ENCODE measurements at regions not wholly inside any gene's neighbourhood (a gene's known extent, or its start where the extent isn't known, plus 50 kb on each side); places are given as distances from the start of the nearest gene placed in this dataset.

- CTCF ChIA-PET = no interaction called here
- POLR2A ChIA-PET = no interaction called here
Measured at GRCh38 chr1:118370861-118371260, 185.8 kb upstream of the SPAG17 start.

GRCh38 chr1:118366286-118366685 lies 181.3 kb upstream of the SPAG17 start:
- ChIA-PET POLR2A (no interaction called here), CTCF (no interaction called here)

- CTCF ChIA-PET = no interaction called here
Measured at GRCh38 chr1:118364882-118365281, 179.9 kb upstream of the SPAG17 start.

DNA sequence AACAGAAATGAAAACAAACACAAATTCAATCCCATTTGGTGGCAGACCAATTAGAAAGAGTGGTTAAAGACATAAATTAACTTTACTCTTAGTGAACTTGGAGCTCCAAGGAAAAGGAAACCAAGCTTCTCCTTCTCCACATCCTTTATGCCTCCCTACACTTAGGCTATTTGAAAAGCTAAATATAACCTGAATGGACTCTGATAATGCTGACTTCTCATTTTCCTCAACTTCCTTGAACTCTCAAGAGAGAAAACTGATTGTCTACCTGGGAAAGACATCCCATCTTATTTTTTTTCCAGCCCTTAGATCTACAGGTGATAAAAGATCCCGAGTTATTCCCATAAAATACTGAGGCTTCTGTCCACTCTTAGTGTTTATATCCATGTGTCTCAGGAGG lies 178.4 kb upstream of the SPAG17 start:
- POLR2A ChIA-PET = no interaction called here
- CTCF ChIA-PET = no interaction called here

More at GRCh38 chr1:118364882-118365281, 179.9 kb upstream of the SPAG17 start:
- POLR2A ChIA-PET = no interaction called here

GRCh38 chr1:118360817-118361216 lies 175.8 kb upstream of the SPAG17 start:
- CTCF ChIA-PET = no interaction called here
- POLR2A ChIA-PET = no interaction called here

GRCh38 chr1:118346936-118347335 lies 161.9 kb upstream of the SPAG17 start:
- ChIA-PET CTCF (no interaction called here), POLR2A (no interaction called here)

DNA sequence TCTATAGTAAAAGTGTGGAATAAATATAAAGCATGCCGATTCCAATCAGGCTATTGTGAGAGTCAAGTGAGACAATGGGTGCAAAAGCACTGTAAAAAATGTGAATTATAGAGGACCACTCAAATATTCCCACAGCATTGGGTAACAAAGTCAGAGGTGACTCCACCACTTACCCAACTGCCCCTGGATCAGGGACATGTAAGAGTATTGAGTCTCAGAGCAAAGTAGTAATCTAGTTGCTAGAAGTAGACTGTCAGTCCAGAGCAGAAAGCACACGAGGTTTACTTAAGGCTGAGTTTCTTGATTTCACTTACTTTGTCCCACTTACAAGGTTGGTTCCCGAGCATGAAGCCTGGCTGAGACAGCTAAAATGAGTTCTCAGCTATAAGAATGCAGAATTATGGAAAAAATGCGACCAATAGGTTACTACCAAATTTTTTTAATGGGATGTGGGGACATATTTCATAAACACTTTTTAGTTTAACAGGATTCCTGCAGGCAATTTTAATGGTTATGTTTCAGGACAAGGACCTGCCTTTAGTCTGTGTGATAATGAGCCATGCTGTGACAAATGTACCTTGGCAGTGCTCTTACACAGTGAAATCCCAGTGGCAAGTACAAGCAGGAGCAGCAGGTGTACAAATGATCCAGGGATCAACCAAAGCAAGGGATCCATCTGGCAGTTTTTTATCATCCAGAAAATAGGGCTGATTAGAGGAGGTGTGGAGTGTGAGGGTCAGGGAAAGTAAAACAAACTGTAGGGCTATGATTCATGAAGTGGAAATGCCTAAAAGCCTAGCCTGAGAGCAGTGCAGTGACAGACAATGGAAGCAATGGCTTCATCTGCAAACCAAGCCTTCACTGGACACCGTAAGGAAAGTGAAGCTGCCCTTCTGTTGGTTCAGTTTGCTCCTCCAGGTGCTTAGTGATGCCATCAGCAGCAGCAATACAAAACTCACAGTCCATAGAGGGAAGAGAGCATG lies 156.2 kb upstream of the SPAG17 start:
- POLR2A ChIA-PET = no interaction called here

DNA sequence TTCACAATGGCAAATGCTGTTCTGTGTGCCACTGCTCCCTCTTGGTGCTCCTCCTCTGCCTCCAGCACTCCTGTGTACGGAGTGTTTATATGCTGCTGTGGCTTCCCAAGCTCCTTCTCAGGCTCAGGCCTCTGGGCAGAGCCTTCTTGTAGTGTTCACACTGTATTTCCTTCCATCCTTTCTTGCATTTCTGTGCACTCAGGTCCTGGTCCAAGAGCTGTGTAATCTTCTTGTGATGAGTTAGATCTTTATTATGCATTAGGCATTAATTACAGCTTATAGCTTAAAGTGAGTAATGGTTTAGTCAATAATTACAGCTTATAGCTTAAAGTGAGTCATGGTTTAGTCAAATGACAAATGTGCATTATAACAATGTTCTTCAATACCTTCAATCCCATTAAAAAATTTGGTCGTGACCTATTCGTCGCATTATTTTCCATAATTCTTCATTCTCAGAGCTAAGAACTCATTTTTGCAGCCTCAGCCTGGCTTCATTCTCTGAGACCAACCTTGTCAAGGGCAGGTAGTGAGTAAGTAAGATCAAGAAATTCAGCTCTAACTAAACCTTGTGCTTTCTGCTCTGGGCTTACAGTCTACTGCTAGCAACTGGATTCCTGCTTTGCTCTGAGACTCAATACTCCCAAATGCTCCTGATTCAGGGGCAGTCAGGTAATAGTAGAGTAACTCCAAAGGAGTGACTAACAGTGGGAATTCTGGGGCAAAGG lies 154.5 kb upstream of the SPAG17 start:
- ChIA-PET CTCF (no interaction called here), POLR2A (no interaction called here)

More for the DNA sequence above, 156.2 kb upstream of the SPAG17 start:
- CTCF ChIA-PET = no interaction called here

GRCh38 chr1:118338936-118339335 lies 153.9 kb upstream of the SPAG17 start:
- ChIA-PET CTCF (no interaction called here), POLR2A (no interaction called here)

- POLR2A ChIA-PET = no interaction called here
- CTCF ChIA-PET = no interaction called here
Measured at GRCh38 chr1:118337346-118337745, 152.3 kb upstream of the SPAG17 start.

- CTCF ChIA-PET = no interaction called here
- POLR2A ChIA-PET = no interaction called here
Measured at GRCh38 chr1:118335331-118335732, 150.3 kb upstream of the SPAG17 start.

GRCh38 chr1:118334506-118334905 lies 149.5 kb upstream of the SPAG17 start:
- ChIA-PET CTCF (no interaction called here), POLR2A (no interaction called here)

GRCh38 chr1:118333601-118334210 lies 148.7 kb upstream of the SPAG17 start:
- ChIA-PET POLR2A (no interaction called here), CTCF (no interaction called here)

GRCh38 chr1:118326960-118327629 lies 142.1 kb upstream of the SPAG17 start:
- CTCF ChIA-PET = no interaction called here
- POLR2A ChIA-PET = no interaction called here

- ChIA-PET CTCF (no interaction called here), POLR2A (no interaction called here)
Measured at GRCh38 chr1:118325550-118326225, 140.7 kb upstream of the SPAG17 start.

- CTCF ChIA-PET = no interaction called here
- POLR2A ChIA-PET = no interaction called here
Measured at GRCh38 chr1:118323246-118323645, 138.2 kb upstream of the SPAG17 start.

DNA sequence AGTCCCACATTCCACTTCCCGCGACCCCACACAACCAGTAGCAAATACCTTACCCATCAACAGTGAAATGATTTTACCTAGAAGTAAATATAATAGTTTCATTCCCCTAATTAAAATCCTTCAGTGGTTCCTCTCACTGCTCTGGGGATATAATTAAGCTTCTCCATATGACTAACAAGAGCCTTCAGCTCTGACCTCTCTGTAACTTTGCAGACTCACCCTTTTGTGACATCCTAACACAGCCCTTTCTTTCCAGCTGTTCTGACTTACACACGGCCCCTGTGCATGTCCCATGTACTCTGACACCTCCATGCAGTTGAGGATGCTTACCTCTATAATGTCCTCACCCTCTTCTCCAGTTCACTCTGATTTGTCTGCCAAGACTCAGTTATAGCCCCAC lies 137.3 kb upstream of the SPAG17 start:
- ChIA-PET POLR2A (no interaction called here), CTCF (no interaction called here)

DNA sequence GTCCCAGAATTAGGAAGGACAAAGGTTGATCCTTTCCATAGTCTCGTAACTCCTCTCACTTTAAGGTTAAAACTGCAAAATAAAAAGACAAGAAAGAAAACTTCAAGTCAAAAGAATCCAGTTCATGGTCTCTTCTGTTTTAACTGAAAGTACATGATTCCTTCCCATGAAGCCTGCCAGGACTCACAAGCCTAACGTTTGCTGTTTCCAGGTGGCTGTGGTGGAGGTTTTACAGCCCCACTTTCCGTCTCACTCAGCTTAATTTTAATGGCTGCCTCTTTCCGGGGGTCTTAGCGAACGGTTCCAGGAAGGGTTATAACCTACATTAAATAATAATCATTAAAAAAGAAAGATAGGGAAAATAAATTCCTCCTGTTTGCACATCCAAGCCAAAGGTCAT lies 136.8 kb upstream of the SPAG17 start:
- CTCF ChIA-PET = no interaction called here
- POLR2A ChIA-PET = no interaction called here

DNA sequence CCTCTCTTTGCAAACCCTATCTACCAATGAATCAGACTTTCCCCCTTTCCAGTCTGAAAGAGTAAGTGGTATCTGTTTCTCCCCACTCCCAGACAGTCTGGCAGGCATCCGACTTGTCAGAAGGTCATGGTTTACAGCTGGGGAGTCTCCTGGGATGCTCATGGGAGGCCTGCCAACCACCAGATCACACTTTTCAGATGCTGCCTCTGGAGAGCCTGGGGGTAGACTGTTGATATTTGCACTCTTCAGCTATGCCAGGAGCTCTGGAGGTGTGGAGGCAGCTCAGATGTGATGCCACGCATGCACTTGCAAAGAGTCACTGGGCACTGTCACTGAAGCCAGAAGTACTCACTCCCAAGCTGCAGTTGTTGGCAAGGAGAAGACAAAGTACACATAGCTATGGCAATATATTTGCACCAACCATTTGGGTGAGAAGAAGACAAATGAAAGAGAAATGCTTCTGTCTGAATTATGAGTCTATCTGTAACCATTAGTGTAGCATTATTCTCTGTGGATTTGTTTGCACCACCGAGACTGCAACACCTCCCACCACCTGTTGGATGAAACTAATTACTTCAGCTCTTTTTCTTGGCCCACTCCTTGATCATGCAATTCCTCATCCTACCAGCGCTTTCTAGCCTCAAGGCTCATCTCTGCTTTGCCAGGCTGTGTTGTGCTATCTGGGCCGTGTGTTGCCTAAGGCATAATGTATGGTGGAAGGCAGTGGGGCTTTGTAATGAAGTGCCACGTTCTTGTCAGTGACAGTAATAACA lies 133.0 kb upstream of the SPAG17 start:
- CTCF ChIA-PET = no interaction called here

More for the DNA sequence above, 133.0 kb upstream of the SPAG17 start:
- POLR2A ChIA-PET = no interaction called here
